ENCODE measurements at regions not wholly inside any gene's neighbourhood (a gene's known extent, or its start where the extent isn't known, plus 50 kb on each side); places are given as distances from the start of the nearest gene placed in this dataset.
A peak's percentile ranks its signal among the peaks of the same experiment; 100 is the strongest.
"Not testable (repeated sequence)": the region's sequence is repeated elsewhere in the genome, so short reads cannot be mapped to it uniquely, and the experiment has no call there.

DNA sequence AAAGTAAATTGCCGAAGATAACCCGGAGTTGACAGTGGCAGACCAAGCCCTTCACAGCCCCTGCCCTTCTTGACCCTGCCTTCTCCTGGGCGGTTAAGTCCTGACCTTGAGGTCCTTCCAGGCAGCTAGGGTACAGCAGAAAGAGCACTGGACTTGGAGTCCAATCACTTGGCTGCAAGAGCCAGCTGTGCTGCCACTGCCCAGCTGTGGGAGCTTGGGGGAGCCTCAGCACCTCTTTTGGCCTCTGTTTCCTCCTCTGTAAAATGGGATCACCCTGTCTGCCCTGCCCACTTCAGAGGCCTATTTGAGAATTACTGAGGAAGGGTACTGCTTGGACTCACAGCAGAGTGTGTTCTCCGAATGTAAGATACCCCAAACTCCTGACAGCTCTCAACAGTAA is 66.2 kb upstream of the SMAD6 start:
- Histone ChIP-seq H3K4me3 (no peak overlapping the region), H3K4me1 (peaks cover 22% of the 10 kb centered on the region), H3K9me3 (no peaks in the 10 kb centered on the region), H3K36me3 (ENCODE audit: low read depth, missing control alignments) (no peaks in the 10 kb centered on the region), H3K27ac (no peak overlapping the region), H3K27me3 (no peaks in the 10 kb centered on the region)
- intact Hi-C loops (cut with DNase I; ENCODE audit: low total_unique reads) = no loop called here
- 64 to 87% methylated on average over 4 of the region's 4 CpGs for WGBS, 2 donors
- TF ChIP-seq, protein P1, sequence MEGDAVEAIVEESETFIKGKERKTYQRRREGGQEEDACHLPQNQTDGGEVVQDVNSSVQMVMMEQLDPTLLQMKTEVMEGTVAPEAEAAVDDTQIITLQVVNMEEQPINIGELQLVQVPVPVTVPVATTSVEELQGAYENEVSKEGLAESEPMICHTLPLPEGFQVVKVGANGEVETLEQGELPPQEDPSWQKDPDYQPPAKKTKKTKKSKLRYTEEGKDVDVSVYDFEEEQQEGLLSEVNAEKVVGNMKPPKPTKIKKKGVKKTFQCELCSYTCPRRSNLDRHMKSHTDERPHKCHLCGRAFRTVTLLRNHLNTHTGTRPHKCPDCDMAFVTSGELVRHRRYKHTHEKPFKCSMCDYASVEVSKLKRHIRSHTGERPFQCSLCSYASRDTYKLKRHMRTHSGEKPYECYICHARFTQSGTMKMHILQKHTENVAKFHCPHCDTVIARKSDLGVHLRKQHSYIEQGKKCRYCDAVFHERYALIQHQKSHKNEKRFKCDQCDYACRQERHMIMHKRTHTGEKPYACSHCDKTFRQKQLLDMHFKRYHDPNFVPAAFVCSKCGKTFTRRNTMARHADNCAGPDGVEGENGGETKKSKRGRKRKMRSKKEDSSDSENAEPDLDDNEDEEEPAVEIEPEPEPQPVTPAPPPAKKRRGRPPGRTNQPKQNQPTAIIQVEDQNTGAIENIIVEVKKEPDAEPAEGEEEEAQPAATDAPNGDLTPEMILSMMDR (IDR thresholded peaks at IDR 0.05) = no peak
- no peak for TF ChIP-seq POLR2A (IDR thresholded peaks at IDR 0.05)
- no peak for DNase-seq

DNA sequence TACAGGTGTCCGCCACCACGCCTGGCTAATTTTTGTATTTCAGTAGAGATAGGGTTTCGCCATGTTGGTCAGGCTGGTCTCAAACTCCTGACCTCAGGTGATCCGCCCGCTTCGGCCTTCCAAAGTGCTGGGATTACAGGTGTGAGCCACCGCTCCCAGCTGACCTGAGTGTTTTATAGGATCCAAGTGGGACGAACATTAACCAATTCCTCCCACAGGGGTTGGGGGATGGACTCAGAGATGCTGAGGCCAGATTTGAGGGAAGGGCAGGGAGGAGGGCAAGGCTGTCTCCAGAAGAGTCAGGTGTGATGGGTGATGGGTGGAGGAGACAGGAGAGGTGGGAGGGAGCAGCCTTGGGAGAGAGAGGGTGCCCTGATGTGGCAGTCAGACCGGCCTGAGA is 65.0 kb upstream of the SMAD6 start:
- H3K9me3 ChIP-seq; H3K4me3 ChIP-seq; H3K27ac ChIP-seq; intact Hi-C loops (cut with DNase I; ENCODE audit: low total_unique reads); H3K36me3 ChIP-seq (ENCODE audit: low read depth, missing control alignments); H3K27me3 ChIP-seq; DNase-seq: not testable (repeated sequence)
- H3K4me1 ChIP-seq = peaks cover 15% of the 10 kb centered on the region
- WGBS, 2 donors = 93 to 96% methylated on average over 8 to 9 of the region's 9 CpGs

DNA sequence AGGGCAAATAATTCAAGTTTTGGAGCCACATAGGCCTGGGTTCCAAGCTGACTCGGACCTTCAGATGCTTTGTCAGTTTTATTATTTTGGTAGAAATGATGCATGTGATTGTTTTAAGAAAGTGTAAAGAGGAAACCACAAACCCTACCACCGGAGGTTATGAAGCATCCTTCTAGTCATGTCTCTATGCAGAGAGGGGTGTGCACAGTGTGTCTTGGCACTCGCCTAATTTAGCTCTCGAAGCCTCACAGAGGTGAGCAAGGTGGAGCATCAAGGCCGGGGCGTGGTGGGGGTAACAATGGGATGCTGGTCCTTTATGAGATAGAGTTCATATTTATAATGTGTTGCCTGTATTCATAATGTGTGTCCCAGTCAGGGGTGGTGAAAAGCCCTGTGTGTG is 63.7 kb upstream of the SMAD6 start:
- no peak overlapping the region for H3K27ac ChIP-seq
- no peak overlapping the region for H3K4me3 ChIP-seq
- intact Hi-C loops (cut with DNase I; ENCODE audit: low total_unique reads) = no loop called here
- H3K27me3 ChIP-seq = no peaks in the 10 kb centered on the region
- H3K4me1 ChIP-seq = peaks cover 5% of the 10 kb centered on the region
- no peaks in the 10 kb centered on the region for H3K36me3 ChIP-seq (ENCODE audit: low read depth, missing control alignments)
- TF ChIP-seq, protein P1 (IDR thresholded peaks at IDR 0.05) = no peak
- TF ChIP-seq POLR2A (IDR thresholded peaks at IDR 0.05) = no peak
- H3K9me3 ChIP-seq = no peaks in the 10 kb centered on the region
- WGBS, 2 donors = 90 to 93% methylated on average over 6 of the region's 6 CpGs
- DNase-seq = no peak

DNA sequence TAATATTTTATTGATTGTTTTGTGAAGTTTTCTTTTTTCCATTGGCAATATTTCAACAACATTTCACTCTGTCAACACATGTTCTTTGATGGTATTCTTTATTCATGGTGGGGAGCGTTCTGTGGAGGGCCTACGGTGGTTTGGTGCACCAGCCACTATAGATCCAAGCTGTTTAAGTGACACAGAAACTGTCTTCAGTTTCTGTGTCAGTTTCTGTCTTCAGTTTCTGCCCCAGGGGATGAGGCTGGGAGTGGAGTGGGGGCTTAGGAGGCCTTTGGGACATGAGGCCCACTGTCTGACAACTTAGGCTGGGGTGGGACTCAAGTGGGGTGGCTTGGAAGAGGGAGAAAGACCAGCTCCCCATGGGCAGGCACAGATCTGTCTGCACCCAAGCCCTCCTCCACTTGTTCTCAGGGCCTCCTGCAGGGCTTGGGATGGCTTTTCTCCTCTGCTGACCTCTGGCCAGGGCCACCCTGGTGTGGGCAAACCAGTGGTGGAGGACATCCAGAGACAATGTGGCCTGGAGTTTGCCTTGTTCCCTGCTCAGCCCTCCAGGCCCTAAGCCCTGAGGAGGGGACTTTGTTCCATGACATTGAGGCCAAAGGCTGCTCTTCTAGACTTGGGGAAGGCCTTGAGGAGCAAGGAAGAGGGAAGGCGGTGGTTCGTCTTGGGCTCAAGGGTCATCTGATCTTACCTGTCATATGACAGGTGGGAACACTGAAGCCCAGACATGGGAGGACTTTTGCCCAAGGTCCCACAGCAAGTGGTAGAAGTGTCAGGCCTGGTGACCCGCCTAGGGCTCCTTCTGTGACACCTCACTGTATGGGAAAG is 60.3 kb upstream of the SMAD6 start:
- Histone ChIP-seq H3K4me1 (peaks cover 10% of the 10 kb centered on the region), H3K27me3 (no peaks in the 10 kb centered on the region), H3K36me3 (ENCODE audit: low read depth, missing control alignments) (no peaks in the 10 kb centered on the region), H3K9me3 (no peaks in the 10 kb centered on the region), H3K4me3 (no peak overlapping the region), H3K27ac (no peak overlapping the region)
- intact Hi-C loops (cut with DNase I; ENCODE audit: low total_unique reads) = no loop called here
- TF ChIP-seq, protein P1 (IDR thresholded peaks at IDR 0.05) = no peak
- TF ChIP-seq POLR2A (IDR thresholded peaks at IDR 0.05) = no peak
- DNase-seq = no peak
- WGBS, 2 donors = 89 to 96% methylated on average over 5 of the region's 5 CpGs

DNA sequence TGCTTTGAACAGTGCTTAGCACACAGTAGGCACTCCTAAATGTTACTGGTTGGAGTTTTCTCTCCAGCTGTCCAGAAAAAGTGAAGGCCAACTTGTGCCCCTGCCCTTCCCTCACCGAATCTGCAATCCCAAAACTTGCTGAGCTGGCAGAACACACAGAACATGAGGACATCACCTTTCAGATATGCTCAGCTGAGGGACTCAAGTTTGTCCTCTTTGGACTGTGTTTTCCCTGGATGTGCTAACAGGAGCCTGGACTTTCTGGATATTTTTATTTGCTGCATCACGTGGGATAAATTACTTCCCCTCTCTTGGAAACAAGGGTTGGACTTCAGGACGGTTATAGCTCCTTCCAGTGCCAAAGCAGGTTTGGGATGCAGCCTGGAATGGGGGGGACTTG is 59.5 kb upstream of the SMAD6 start:
- H3K4me1 ChIP-seq = peaks cover 19% of the 10 kb centered on the region
- H3K27ac ChIP-seq = peak overlapping the region in 1 of 2 donors; percentile 17
- no peak overlapping the region for H3K4me3 ChIP-seq
- DNase-seq = no peak
- no peaks in the 10 kb centered on the region for H3K36me3 ChIP-seq (ENCODE audit: low read depth, missing control alignments)
- WGBS, 2 donors = 34 to 52% methylated on average over 3 of the region's 3 CpGs
- intact Hi-C loops (cut with DNase I; ENCODE audit: low total_unique reads) = no loop called here
- H3K27me3 ChIP-seq = no peaks in the 10 kb centered on the region
- H3K9me3 ChIP-seq = no peaks in the 10 kb centered on the region
- TF ChIP-seq, protein P1 (IDR thresholded peaks at IDR 0.05) = no peak
- TF ChIP-seq POLR2A (IDR thresholded peaks at IDR 0.05) = no peak

All from testis (tissue), 2 donors.